G401 (cell line): ENCODE measurements at regions not wholly inside any gene's neighbourhood (a gene's known extent, or its start where the extent isn't known, plus 50 kb on each side); places are given as distances from the start of the nearest gene placed in this dataset.
"Not testable (repeated sequence)": the region's sequence is repeated elsewhere in the genome, so short reads cannot be mapped to it uniquely, and the experiment has no call there.

Source experiments
- DNase-seq: peaks from one replicate; pipeline ENCODE4 v3.0.0-alpha.2; 2015; ENCODE audit warnings: low spot score
- in situ Hi-C: cut with HindIII; loops from 2 replicates; pipeline ENCODE4 v1.10.0; 2016; ENCODE audit warnings: low sequenced_read_pairs, mixed read lengths

GRCh38 chr4:114384629-114385028 lies 214.0 kb upstream of the UGT8 start:
- in situ Hi-C loops = no loop called here
- peak; percentile 70 for DNase-seq

DNA sequence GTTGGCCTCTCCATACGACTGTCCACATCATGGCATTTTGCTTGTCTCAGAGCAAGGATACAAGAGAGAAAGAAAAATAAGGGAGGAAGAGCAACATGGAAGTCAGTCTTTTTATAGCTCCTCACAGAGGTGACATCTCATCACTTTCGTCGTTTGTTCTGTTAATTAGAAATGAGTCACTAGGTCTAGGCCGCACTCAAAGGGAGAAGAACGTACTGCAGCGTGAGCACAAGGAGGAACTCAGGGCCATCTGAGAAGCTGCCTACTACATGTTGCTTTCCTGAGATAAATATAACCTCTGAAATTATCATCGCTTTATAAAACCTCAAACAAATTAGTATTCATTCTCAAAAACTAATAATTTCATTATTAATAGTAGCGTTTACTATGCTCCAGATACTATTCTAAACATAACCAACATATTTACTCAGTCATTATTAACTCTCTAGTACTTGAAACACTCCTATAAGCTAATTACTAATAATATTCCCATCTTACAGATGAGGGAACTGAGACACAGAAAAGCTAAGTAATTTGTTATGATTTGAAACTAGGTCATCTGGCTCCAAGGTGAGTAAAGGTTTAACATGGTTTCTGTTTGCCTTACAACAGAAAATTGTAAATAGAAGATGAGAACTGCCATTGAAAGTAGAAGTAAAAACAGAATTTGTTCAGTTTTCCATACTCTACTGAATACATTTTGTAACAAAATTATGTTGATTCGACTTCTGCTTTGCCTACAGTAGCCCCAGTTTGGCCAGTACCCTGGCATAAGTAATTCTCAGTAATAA lies 213.2 kb upstream of the UGT8 start:
- in situ Hi-C loops = no loop called here

GRCh38 chr4:114386637-114387233 lies 211.9 kb upstream of the UGT8 start:
- peak; percentile 22 for DNase-seq
- in situ Hi-C loops = no loop called here

More for the DNA sequence above, 213.2 kb upstream of the UGT8 start:
- no peak for DNase-seq

DNA sequence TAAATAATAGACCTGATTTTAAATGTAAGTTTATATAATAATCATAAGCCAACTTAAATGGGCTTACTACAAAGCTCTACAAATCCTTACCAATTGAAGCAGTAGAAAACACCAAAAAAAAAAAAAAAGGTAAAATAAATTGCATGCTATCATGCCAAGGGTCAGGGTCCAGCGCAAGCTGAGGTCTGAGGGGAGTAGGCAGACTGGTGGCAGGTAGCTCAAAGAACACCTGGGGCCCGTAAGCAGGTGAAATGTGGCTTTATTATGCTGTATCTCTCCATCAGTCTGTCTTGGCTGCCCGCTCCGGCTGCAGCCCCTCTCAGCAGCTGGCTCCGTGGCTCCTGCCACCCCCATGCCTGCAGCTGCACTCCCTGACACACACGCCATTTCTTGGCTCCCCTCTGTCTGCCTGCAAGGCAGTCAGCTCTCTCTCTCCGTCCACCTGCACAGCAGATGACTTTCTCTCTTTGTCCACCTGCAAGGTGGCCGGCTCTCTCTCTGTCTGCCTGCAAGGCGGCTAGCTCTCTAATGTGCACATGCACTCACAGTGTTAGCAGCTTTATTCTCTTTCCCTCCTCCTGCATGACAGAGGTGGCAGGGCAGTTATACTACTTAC lies 209.4 kb upstream of the UGT8 start:
- DNase-seq = no peak
- in situ Hi-C loops = no loop called here

DNA sequence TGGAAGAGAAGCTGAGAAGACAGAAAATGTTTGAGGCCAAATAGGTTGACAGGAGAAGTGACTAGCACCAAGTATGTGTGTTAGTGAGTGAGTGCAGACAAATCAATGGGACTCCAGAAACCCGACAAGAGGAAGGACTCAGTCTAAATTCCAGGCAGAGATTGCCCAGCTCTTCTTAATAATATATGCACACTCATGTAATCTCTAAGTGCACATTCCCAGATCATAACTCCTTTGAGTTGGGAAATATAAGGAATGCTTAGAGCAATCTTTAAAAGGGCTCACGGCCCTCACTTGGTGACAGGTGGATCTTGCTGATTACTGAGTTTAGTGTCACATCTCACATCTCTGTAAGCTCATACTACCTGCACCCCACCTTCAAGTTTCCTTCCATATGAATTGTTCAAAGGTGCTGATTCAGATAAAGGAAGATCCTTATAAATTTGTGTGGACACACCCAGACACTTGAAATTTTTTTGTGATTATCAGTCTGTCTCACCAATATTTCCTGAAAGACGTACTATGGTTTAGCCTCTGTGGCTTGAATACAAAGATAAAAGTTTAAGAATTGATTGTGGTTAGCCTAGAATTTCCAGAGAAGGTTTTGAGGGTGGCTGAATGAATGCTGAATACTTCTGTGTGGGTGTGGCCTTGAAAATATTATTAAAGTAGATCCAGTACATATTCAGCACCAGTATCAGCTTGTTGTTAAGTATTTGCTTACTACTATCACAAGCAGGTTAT lies 205.1 kb upstream of the UGT8 start:
- in situ Hi-C loops = no loop called here
- no peak for DNase-seq

- no peak for DNase-seq
- in situ Hi-C loops = no loop called here
Observed at GRCh38 chr4:114396808-114397207, 201.8 kb upstream of the UGT8 start.

- in situ Hi-C loops = no loop called here
- no peak for DNase-seq
Observed at GRCh38 chr4:114398410-114398809, 200.2 kb upstream of the UGT8 start.

- no peak for DNase-seq
- in situ Hi-C loops = no loop called here
Observed at GRCh38 chr4:114399105-114399504, 199.5 kb upstream of the UGT8 start.

DNA sequence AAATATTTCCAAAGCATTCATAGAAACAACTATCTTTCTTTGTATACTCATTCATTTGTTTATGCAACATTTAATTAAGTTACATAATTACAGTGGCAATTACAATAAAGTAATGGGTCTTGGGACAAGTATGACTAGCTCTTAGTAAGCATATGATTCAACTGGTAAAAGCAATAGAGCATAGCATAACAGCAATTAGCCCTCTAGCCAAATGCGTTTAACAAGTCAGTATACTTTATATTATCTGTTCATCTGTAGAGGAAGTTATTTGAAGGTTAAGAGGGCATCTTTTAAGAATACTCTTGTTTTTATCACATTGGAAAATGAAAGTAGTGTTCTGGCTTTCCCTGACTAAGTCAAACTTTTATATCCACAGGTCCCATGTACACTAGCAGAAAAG lies 198.1 kb upstream of the UGT8 start:
- in situ Hi-C loops = no loop called here
- no peak for DNase-seq

DNA sequence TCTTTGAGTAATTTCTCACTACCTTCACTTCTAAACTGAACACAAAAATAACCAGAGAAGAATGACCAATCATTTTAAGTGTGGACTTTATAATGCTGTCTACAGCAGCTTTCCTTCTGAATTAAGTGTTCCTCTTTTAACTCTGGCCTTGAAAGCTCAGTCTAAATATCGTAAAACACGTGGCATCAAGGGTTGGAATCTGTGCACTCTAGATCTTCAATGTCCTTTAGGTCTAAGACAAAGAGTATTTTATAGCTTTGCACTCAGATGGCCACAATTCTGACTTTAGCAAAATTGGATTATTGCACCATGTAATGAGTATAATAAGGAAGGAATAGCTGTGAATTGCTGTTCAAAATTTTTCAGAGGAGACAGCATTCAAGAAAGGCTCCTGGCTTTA lies 197.1 kb upstream of the UGT8 start:
- in situ Hi-C loops = no loop called here
- DNase-seq = no peak

- in situ Hi-C loops = no loop called here
- DNase-seq = no peak
Observed at GRCh38 chr4:114417214-114417613, 181.4 kb upstream of the UGT8 start.

- in situ Hi-C loops = no loop called here
- DNase-seq = no peak
Observed at GRCh38 chr4:114420069-114420468, 178.5 kb upstream of the UGT8 start.

GRCh38 chr4:114423582-114423981 lies 175.0 kb upstream of the UGT8 start:
- DNase-seq = no peak
- in situ Hi-C loops = no loop called here

GRCh38 chr4:114435116-114435515 lies 163.5 kb upstream of the UGT8 start:
- in situ Hi-C loops = no loop called here
- no peak for DNase-seq

DNA sequence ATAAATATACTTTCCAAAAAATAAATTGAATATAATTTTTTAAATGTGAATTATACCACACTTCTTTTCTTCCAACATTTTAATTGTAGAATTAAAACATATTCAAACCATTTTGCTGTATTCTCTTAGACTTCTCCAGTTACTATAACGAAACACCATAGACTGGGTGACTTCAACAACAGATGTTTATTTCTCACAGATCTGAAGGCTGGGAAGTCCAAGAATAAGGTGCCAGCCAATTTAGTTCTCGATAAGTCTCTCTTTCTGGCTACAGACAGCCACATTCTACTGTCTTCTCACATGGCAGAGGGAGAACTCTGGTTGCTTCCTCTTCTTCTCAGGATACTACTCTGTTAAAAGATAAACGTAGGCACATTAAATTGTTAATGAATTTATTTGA lies 155.8 kb upstream of the UGT8 start:
- in situ Hi-C loops = no loop called here
- no peak for DNase-seq

DNA sequence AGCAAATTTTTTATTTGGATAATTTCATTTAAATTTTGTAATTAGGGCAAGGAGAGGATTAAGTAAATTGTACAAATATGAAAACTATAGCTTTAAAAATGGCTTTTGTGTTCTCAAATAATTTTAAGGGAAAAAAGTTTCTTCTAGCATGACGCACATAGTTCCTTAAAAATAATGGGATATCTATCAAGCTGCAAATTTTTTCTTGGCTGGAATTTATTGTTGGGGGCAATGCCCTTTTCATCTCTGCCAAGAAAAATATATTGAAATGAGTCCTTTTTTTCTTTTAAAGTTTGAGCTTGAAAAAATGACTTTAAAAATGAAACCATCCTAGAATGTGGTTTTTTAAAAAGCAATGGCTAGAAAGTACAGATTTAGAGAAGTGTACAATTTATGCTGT lies 154.4 kb upstream of the UGT8 start:
- in situ Hi-C loops = no loop called here
- DNase-seq = no peak

DNA sequence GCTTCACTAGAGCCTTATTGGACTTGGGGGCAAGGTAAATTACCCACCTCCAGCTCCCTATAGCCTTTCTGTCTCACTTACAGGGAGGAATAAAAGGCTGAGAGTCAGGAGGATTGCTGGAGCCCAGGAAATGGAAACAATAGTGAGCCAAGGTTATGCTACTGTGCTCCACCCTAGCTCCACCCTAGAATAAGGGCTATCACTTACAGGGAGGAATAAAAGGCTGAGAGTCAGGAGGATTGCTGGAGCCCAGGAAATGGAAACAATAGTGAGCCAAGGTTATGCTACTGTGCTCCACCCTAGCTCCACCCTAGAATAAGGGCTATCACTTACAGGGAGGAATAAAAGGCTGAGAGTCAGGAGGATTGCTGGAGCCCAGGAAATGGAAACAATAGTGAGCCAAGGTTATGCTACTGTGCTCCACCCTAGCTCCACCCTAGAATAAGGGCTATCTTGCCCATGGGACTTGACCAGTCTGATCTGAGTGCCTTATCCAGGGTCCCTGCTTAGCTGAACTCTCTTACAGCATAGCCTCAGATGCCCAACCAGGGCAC lies 150.6 kb upstream of the UGT8 start:
- DNase-seq, in situ Hi-C loops: not testable (repeated sequence)

DNA sequence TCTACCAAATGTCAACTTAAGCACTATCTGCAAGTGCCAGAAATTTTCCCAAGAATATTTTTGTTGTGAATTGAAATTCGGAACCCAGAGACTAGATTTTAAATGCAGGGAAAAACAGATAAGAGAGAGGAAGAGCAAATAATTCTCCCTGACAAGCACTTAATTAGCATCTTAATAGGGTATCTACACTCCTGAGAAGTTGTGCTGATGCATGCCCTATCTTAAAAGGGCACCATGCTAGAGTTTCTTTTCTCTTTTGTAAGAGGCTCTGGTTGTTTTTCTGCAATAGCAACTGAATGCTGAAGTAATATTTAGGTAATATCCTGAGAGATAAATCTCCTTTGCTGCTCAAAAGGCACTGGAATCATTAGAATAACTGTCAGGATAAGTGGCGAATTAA lies 139.9 kb upstream of the UGT8 start:
- in situ Hi-C loops = no loop called here
- no peak for DNase-seq

GRCh38 chr4:114464726-114465272 lies 133.8 kb upstream of the UGT8 start:
- in situ Hi-C loops = no loop called here
- no peak for DNase-seq
